D341Med (cell line): ENCODE measurements at regions not wholly inside any gene's neighbourhood (a gene's known extent, or its start where the extent isn't known, plus 50 kb on each side); places are given as distances from the start of the nearest gene placed in this dataset.

ENCODE experiments used
- DNase-seq: peaks from one replicate; pipeline ENCODE4 v3.0.0; 2012; ENCODE audit warnings: low spot score

DNA sequence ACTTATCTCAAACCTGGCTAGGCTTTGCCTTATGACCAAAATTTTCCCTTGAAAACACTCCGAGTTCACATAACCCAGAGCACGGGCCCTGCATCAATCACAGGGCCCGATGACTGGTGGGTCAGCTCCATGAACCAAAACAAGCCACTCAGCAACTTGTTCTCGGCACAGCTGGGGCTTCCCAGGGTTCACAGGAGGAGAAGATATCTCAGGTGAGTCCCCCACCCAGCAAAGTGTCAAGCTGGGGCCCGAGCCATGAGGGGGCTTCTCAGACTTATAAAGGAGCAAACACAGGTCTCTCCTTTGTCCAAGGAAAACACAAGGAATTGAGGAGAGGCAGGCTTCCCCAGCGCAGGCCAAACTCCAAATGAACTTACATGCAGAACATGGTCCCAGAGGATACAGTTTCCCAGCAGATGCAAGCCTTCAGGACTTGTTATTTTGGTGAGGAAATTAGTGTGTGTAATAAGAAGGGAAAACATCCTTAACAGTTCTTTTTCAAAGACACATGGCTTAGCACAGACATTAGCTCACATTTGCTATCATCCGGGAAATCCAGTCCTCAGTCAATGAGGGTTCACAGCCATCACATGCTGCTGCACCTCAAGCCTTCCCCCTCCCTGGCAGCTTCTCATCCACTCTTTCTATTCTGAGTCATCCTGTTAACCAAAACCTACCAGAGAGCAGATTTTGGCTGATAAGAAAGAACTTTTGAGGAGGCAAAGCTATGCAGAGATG is 98.1 kb upstream of the NFIA start:
- DNase-seq, result no peak

DNA sequence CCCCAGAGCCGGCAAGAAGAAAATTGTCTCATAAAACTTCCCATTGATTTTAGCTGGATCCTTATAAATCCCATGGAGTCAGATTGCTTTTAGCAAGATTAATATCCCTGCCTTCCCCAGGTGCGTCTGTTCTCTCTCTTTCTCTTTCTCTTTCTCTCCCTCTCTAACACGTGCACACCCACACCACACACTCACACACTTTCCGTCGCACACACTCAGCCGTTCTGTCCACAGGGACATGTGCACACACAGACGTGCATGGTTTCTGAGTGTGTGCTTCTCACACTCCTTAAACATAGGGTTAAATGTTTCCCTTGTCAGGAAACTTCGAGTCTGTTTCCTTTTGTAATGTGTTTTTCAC is 98.7 kb upstream of the NFIA start:
- DNase-seq, result no peak

DNA sequence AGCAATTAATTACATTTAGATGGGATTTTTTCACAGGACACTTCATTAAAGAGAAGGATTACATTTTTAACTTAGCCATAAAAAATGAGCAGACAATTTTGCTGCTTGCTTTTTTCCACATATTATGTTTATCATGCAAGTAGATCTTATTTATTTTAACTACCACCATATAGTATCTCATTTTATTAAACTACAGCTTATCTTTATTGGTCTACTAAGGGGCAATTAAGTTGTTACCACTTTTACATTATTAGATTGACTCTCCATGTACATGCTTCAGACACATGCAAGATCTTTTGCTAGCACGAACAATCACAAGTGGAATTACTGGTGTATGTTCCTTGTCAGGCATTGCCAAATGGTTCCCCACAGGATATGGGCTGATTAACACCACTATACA is 99.8 kb upstream of the NFIA start:
- no peak for DNase-seq

DNA sequence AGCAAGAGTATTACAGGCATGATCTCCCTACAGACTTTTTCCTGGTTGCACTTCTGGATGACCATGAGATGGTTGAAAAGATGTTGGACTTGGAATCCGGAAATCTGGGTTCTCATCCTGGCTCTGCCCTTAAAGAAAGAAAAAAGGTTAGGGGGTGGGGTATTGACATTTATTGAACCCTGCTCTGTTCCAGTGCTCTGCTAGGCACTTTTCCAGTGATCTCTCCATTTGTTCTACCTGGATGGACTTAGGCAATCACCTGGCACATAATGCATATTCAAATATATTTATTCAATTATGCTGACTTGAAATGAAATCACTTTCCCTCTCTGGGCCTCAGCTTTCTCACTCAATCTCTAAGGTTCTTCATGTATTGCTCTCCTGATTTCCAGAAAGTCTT is 101.0 kb upstream of the NFIA start:
- no peak for DNase-seq

DNA sequence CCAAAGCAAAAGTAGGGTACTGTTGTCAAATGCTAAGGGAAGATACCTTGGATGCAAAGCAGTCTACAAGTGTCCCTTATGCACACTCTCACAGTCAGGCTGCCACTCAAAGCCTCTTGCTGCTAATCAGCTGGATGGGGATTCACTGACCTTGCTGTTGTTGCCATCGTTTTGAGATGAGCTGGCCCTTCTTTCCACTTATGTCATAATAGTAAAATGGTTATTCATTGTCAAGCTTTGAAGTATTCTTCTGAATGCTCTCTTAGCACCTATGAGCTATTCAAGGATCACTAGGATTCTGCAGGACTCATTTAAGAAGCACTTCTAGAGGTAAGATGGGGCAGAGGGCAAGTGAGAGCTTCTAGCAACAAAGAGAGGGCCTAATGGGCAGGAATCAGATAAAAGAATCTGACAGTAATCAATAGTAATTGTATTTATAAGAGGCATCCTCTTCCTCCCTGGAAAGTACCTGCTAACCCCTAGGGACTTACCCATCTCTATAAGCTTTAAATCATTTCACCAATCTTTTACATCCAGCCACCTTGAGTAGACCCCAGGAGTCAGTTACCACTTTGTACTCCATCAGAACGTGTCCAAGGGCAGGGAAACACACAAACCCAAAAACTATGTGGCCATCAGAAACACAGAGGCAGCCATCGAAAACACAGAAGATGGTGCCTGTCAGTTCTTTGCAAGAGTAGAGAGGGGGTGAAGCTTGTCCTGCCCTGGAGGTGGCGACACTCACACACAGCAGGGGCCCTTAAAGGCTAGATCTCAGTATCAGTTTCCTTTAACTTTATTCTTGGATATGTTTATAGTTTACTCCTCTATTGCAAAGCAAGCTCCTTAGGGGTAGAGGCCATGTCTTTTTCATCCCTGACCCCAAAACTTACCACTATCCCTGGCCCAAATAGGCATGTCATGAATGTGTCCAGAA is 103.7 kb upstream of the NFIA start:
- DNase-seq, result peak; percentile 57

DNA sequence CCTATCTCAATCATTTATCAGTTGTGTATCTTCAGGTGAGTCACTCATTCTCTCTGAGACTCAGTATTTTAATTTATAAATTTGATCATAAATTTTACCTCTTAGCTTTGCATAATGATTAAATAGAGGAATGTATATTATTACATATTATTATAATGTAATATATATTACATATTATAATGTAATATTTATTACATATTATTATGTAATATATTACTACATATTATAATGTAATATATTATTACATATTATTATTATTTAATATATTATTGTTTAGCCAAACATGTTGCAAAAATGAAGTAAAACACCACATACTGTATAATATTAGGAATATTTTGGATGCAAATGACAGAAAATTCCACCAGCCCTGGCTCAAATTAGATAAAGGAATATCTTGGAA is 104.7 kb upstream of the NFIA start:
- DNase-seq, result no peak

DNA sequence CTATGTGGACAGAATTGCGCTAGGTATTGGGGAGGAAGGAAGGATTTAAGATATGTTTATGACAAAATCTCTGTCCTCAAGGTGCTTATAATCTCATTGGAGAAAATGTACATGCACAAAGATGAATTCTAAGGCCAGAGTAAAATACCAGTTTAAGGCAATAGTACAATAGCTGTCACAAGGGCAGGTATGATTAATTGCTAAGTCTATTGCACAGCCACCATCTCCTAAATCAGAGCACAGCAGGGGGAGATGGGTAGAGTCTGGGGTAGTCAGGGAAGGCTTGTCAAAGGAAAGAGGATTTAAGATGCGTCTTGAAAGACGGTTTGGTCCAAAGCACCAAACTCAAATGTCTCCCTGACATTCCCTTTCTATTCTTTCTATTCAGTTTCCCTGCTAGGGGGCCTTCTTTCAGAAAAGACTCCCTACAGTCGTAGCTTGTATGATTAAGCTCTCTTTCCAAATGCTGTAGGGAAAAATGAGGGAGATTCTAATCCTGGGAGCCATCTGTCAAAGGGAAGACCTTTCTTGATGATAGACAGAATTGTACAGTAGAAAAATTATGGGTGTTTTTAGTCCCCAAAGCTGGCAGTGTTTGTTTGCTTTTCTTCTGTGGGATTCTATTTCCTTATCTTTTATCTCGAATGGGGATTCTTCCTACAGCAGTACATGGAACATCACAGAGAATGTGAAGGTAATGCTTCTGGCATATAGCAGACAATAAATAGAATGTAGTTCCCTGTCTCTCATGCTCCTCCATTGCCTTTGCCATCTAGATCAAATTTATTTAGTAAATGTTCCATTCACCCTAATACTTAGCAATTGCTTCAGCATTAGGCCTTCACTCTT is 107.6 kb upstream of the NFIA start:
- DNase-seq, result no peak

DNA sequence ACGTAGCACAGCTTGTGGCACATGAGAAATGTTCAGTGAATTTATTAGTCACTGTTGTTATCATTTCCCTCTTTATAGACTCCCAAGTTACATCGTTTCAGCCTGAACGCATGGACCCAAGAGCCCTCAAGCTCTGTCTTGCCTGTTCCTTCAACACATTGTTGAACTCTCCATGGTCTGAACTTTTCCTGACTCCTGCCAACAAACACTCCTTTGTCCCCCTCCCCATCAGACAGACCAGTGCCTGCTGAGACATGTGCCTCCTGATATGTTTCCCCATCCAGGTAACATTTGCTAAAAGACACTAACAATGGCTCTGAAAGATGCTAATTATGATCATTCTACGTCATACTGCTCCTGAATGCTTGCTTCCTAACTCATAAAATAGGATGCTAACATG is 108.7 kb upstream of the NFIA start:
- no peak for DNase-seq

DNA sequence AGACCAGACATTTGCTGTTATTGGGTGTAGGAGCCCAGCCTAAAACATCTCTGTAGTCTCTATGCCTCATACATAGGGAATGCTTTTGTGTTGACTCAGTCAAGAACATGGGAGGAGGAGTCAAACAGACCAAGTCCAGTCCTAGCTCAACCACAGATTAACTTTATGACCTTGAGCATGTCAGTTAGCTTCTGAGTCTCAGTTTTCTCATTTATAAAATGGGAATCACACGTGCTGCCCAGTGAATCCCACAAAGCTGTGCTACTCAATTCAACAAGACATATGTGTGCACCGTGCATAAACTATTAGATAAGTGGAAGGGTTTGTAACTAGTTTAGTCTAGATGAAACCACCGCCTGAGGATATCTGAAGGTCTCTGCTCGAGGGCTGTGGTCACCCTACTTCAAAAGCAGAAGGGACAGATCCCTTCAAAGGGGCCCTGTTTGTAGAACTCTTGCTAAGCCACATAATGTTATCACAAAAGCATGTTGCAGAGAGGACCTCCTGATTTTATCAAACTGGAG is 109.5 kb upstream of the NFIA start:
- no peak for DNase-seq

DNA sequence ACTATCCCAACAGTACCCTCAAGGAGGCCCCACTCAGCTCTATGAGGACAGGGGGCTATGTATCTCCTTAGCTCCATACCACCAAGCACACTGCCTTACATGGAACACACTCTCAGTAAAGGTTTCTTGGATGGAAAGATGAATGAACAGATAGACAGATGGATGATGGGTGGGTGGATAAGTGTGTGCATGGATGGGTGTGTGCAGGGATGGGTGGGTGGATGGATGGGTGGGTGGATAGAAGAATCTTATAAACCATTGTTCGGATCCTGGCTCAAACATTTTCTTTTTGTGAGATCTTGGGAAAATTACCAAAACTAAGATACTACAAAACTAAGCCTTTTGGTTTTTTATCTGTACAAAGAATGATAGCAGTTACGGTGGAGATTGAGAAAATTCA is 111.0 kb upstream of the NFIA start:
- no peak for DNase-seq

DNA sequence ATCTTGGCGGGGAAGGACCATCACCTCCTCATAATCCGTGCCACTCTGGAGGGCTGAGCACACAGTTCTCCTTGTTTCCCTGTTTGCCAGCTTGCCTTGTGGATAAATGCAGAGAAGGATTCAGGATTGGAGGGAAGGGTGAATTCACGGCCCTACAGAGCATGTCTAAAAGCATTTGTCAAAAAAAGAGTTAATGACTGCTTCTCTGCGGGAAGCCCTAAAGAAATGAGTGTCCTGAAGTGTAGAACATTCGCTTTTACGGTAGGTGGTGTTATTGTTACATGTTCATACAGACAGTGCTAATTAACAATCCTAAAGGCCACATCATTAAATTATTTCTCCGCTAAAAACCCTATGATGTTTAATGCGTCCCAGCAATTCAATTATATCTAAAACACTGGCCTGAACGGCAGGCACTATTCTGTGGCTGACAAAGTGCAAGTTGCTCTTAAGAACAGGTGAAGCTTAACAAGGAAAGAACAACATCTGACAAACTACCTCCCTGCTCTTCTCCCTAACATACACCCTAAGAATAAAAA is 112.3 kb upstream of the NFIA start:
- DNase-seq, result peak; percentile 26

DNA sequence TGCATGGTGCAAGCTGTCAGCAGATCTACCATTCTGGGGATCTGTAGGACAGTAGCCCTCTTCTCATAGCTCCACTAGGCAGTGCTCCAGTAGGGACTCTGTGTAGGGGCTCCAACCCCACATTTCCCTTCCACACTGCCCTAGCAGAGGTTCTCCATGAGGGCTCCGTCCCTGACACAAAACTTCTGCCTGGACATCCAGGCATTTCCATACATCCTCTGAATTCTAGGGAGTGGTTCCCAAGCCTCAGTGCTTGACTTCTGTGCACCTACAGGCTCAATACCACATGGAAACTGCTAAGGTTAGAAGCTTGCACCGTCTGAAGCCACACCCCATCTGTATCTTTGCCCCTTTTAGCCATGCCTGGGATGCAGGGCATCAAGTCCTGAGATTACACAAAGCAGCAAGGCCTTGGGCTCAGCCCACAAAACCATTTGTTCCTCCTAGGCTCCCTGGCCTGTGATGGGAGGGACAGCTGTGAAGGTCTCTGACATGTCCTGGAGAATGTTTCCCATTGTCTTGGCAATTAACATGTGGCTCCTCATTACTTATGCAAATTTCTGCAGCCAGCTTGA is 117.0 kb upstream of the NFIA start:
- no peak for DNase-seq

DNA sequence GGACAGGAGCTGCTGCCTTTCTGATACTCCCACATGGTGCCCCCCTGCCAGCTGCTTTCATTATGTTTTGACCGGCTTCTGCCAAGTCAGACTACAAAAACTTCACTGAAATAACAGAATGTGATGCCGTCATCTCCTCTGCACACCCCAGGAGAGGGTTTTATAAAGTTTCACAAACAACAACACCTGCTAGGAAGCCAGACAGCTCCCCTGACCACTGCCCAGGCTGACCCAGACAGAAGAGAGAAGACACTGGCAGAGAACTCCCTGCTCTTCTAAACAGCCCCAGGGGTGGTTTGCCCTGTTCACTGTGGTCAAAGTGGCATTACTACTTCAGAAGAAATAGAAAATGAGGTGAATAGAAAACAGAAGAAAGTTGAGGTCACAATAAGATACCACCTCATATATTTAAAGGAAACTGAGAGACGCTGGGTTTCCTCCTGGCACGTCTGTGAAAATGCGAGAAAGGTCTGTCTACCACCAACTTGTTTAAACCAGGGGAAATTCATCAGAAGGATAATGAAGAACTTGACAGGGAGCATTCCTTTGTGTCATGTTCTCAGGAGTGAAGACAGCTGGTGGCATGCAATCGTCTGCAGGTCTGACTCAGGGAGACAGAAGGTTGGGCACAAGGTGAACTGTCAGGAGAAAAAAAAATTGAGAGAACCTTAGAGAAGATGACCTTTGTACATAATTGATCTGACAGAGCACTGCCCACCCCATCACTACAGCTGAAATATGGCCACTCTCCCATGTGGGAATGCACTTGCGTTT is 119.0 kb upstream of the NFIA start:
- DNase-seq, result no peak

DNA sequence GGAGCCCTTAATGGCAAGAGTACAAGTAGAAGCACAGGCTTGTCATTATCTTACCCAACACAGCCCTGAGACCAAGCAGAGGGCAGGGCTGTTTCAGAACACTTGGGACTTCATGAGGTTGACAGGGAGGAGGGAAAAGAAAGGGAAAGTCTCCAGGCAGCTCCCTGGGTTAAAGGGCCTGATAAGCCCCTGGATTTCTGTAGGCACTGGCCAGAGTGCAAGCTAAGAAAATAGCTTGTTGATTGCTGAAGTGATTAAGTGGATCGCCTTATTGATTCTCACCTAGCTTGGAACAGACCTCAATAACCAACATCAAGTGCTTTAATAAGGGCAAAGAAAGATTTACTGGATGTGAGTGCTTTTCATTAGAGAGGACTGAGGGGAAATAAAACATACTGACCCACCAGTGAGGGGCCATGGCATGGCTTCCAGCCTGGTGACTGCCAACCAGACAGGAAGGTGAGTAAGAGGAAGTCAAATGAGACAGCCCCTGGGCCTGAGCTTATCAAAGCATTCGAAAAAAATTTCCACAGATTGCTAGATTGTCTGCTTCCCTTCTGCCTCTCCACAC is 121.4 kb upstream of the NFIA start:
- no peak for DNase-seq

DNA sequence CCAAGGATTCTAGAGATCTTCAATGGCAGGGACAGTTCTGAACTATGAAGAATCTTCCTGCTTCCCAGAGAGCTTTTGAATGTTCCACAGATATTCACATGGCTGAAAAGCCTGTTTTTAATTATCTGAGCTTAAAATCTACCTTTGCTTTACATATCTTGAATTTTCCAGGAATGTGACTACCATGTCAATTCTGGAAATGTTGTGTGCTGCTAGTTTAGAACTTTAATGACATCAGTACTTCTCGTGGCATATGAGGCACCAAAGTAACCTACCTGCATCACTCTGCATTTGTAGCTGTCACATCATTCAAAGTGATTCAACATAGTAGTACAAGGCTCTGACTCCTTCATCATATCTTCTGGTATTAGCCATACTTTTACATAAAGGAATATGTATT is 122.7 kb upstream of the NFIA start:
- no peak for DNase-seq

DNA sequence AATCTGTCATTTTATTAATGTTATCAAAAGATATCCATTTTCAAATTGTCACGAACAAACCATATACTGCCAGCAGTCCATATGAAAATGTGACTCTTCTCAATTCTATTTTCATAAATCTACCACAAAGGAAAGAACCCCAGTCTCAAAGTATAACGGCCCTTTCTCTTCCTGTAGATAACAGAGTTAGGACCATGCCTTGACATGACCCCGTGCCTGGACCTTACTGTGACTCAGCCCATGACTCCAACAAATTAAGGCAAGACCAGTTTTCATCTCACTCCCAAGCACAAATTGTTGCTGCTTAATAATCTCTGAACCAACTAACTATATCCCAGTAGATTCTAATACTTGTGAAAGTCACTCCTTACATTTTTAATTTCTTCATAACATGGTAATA is 124.4 kb upstream of the NFIA start:
- DNase-seq, result no peak

DNA sequence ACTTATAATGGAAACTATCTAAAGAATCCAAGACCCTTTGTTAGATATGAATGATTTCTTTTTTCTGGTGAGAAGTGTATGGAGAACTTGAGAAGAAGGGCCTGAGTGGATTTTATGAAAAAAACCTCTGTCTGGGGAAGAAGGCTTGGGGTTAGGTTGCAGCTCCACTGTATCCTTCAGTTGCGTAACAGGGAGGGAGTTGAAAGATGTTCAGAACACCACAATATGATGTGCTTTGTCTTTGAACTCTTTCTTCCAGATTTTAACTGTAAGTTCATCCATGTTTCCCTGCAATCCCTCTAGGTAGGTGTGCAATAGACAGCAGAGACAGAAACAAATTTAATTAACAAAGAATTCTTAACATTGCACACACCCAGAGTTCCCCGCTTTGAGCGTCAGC is 125.8 kb upstream of the NFIA start:
- no peak for DNase-seq

DNA sequence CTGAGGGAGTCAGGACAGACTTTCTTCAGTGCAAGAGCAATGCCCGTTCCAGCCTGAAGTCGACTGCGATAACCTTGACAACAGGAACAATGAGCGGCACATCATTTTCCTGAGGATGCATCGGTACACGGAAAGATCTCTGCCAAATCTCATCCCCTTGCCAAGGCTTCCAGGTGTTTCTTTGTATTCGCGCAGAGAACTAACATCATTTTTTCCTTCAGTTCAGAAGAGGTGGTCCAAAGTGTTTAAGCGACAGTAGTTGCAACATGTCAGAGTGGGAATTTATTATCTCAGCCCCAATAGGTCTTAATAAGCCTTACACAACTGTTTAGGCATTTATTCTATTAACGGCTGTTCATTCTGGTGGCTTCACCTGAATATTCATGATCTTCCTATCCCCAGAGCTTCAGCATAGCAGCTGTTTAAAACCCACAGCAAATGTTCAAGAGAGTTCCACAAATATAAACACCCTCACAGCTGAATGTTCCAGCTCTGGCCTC is 129.7 kb upstream of the NFIA start:
- no peak for DNase-seq

DNA sequence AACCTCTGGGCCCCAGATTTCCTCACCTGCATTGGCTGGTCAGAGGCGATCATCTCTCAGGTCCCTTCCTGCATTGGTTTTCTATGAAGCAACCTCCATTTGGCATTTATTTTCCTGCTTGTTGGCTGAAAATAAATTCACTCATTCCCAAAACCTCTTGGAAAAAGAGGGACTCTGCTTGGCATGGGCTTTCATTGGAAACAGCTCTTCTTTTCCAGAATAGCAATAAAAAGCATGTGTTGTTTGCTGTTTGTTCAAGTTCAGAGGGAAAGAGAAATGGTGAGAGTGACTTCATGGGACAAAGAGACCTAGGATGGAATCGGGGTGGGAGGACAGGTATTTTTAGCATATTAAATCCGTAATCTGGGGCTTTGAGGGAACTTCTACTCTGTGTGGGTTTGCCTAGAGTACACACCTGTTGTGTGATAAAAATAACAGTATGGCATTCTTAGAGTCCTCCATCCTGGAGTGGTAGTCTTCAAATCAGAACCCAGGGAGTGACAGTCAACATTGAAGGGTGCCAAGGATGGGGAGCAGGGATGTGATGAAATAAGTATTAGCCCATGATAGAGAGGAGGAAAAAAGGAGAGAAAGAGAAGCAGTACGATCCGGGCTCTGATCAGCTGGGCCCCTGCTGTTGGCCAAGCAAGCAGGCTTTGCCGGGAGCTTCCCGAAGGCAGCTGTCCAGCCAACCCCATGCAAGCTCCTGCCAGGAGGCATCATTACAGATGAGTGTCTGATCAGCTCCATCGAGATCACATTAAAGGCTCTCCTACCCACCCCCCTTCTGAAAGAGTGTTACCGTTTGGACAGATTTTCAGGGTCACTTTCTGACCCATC is 131.9 kb upstream of the NFIA start:
- DNase-seq, result no peak

DNA sequence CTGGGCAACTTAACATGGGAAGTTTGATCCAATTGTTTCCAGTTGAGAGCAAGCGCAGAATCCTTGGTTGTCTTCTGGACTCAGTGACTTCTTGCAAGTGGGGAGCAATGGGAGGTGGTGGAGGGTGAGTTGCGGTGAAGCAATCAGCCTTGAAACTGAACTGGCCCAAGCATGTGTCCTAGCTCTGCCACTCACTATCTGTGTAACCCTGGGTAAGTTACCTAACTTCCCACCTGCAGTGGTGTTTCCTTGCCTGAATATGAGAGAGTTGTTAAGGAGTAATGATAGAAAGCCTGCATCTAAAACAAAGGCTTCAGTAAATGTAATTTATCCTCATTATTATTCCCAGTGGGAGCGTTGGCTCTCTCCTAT is 132.5 kb upstream of the NFIA start:
- no peak for DNase-seq
